IMR-90 (cell line): ENCODE measurements at regions not wholly inside any gene's neighbourhood (a gene's known extent, or its start where the extent isn't known, plus 50 kb on each side); places are given as distances from the start of the nearest gene placed in this dataset.

Source experiments
- ATAC-seq: fragments of 200-7000 bp; cut with Tn5 transposase; 2 replicates; pipeline ENCODE4 v1.9.1; 2020; ENCODE audit warnings: low read depth, mild to moderate bottlenecking, moderate library complexity
- BruUV-seq: library from RNA; stranded (reverse); fragments of 400-500 nt; replicated peaks from 2 replicates; lab custom pipeline; 2021; lab: Mats Ljungman, UMichigan
- CTCF ChIA-PET: fragments of 300-600 bp; formaldehyde crosslinking; extraction: SDS; loops from one replicate; lab custom pipeline; 2021; ENCODE audit warnings: antibody characterized with exemption; lab: Yijun Ruan, JAX
- POLR2A ChIA-PET: fragments of 300-600 bp; sonication (Branson Sonifier 250); formaldehyde crosslinking; loops from one replicate; lab custom pipeline; 2022; ENCODE audit warnings: antibody characterized with exemption; ENCODE audit not compliant: unreplicated experiment; lab: Charles Lee
- DNase-seq: peaks from one replicate; pipeline ENCODE4 v3.0.0; 2013
- H2AFZ ChIP-seq: replicated peaks from 2 replicates; pipeline ENCODE3; 2013; ENCODE audit warnings: low read length, mild to moderate bottlenecking; ENCODE audit not compliant: poor library complexity
- H2AK5ac ChIP-seq: 2 replicates; pipeline ENCODE4 v1.6.1; 2013; ENCODE audit warnings: low read depth, low read length, inconsistent platforms
- H2AK9ac ChIP-seq: replicated peaks from 2 replicates; pipeline ENCODE3; 2013; ENCODE audit warnings: mild to moderate bottlenecking, low read depth, low read length, moderate library complexity; ENCODE audit not compliant: poor library complexity
- H2BK120ac ChIP-seq: 2 replicates; pipeline ENCODE4 v1.6.1; 2013; ENCODE audit warnings: low read depth, low read length, inconsistent platforms
- H2BK15ac ChIP-seq: 3 replicates; pipeline ENCODE4 v1.6.1; 2013; ENCODE audit warnings: low read depth, low read length, inconsistent platforms
- H2BK20ac ChIP-seq: 2 replicates; pipeline ENCODE4 v1.6.1; 2013; ENCODE audit warnings: low read depth, mild to moderate bottlenecking, inconsistent platforms, low read length, moderate library complexity
- H2BK5ac ChIP-seq: 2 replicates; pipeline ENCODE4 v1.6.1; 2013; ENCODE audit warnings: mild to moderate bottlenecking, low read depth, low read length, inconsistent platforms; ENCODE audit not compliant: poor library complexity, severe bottlenecking
- H3K14ac ChIP-seq: replicated peaks from 2 replicates; pipeline ENCODE4 v1.6.1; 2013; ENCODE audit warnings: low read depth, low read length, inconsistent platforms
- H3K18ac ChIP-seq: 2 replicates; pipeline ENCODE4 v1.6.1; 2013; ENCODE audit warnings: low read depth, low read length, control low read depth
- H3K23ac ChIP-seq: 2 replicates; pipeline ENCODE4 v1.6.1; 2013; ENCODE audit warnings: low read depth, low read length, inconsistent platforms
- H3K27ac ChIP-seq: 2 replicates; pipeline ENCODE4 v1.5.1; 2013; ENCODE audit warnings: mild to moderate bottlenecking, control low read depth, low read length; ENCODE audit not compliant: insufficient read depth
- H3K27me3 ChIP-seq: 2 replicates; pipeline ENCODE4 v1.6.1; 2013; ENCODE audit warnings: low read length; ENCODE audit not compliant: control insufficient read depth, insufficient read depth
- H3K36me3 ChIP-seq: 2 replicates; pipeline ENCODE4 v1.6.1; 2013; ENCODE audit warnings: low read length, mixed read lengths; ENCODE audit not compliant: control insufficient read depth, insufficient read depth
- H3K4ac ChIP-seq: 2 replicates; pipeline ENCODE4 v1.6.1; 2013; ENCODE audit warnings: low read depth, low read length, inconsistent platforms
- H3K4me1 ChIP-seq: 2 replicates; pipeline ENCODE4 v1.6.1; 2013; ENCODE audit warnings: low read length, mixed read lengths; ENCODE audit not compliant: control insufficient read depth, insufficient read depth
- H3K4me2 ChIP-seq: 2 replicates; pipeline ENCODE4 v1.6.1; 2013; ENCODE audit warnings: low read depth, mild to moderate bottlenecking, control low read depth, low read length, moderate library complexity
- H3K4me3 ChIP-seq: 2 replicates; pipeline ENCODE4 v1.5.1; 2013; ENCODE audit warnings: low read depth, mild to moderate bottlenecking, control low read depth, low read length, moderate library complexity; ENCODE audit not compliant: insufficient read depth
- H3K56ac ChIP-seq: 2 replicates; pipeline ENCODE4 v1.6.1; 2013; ENCODE audit warnings: low read length, inconsistent platforms; ENCODE audit not compliant: insufficient read depth; ENCODE audit errors: extremely low read depth
- H3K79me1 ChIP-seq, 2 experiments: 2 replicates each; pipeline ENCODE4 v1.6.1; 2013; ENCODE audit warnings: low read length in 2 of 2, inconsistent platforms in 1 of 2, low read depth in 1 of 2
- H3K9ac ChIP-seq: 2 replicates; pipeline ENCODE4 v1.6.1; 2013; ENCODE audit warnings: low read depth, low read length, control low read depth
- H3K9me1 ChIP-seq: 2 replicates; pipeline ENCODE4 v1.6.1; 2013; ENCODE audit warnings: low read length, inconsistent platforms; ENCODE audit not compliant: insufficient read depth
- H3K9me3 ChIP-seq: 2 replicates; pipeline ENCODE4 v1.6.1; 2013; ENCODE audit warnings: low read length; ENCODE audit not compliant: control insufficient read depth, insufficient read depth
- H4K20me1 ChIP-seq: 2 replicates; pipeline ENCODE4 v1.6.1; 2013; ENCODE audit warnings: low read length, inconsistent platforms; ENCODE audit not compliant: insufficient read depth
- H4K5ac ChIP-seq: 2 replicates; pipeline ENCODE4 v1.6.1; 2013; ENCODE audit warnings: mild to moderate bottlenecking, low read depth, low read length, control low read depth
- H4K8ac ChIP-seq, 2 experiments: 2 replicates each; pipeline ENCODE4 v1.6.1; 2013; ENCODE audit warnings: low read depth in 2 of 2, low read length in 2 of 2, control low read depth in 1 of 2, inconsistent platforms in 1 of 2
- H4K91ac ChIP-seq: 2 replicates; pipeline ENCODE4 v1.6.1; 2013; ENCODE audit warnings: low read depth, low read length, inconsistent platforms; ENCODE audit not compliant: insufficient read depth
- BHLHE40 ChIP-seq: fragments of 150-350 bp; IDR thresholded peaks from 2 replicates; pipeline ENCODE4 v1.6.1; 2016; ENCODE audit warnings: mild to moderate bottlenecking, low read depth, low read length
- CEBPB ChIP-seq: IDR thresholded peaks from 2 replicates; pipeline ENCODE4 v1.6.1; 2012; ENCODE audit warnings: low read depth, low read length, improper control_type of control experiment
- CHD1 ChIP-seq: IDR thresholded peaks from 2 replicates; pipeline ENCODE4 v1.6.1; 2012; ENCODE audit warnings: low read depth, low read length, improper control_type of control experiment
- CTCF ChIP-seq: conservative IDR thresholded peaks from 2 replicates; pipeline ENCODE4 v1.5.1; 2012; ENCODE audit warnings: mild to moderate bottlenecking, low read depth, low read length, improper control_type of control experiment
- ELK1 ChIP-seq: fragments of 150-350 bp; IDR thresholded peaks from 2 replicates; pipeline ENCODE4 v1.6.1; 2016; ENCODE audit warnings: low read depth, mild to moderate bottlenecking, low read length, moderate library complexity, borderline replicate concordance
- FOS ChIP-seq: fragments of 150-350 bp; IDR thresholded peaks from 2 replicates; pipeline ENCODE4 v1.6.1; 2016; ENCODE audit warnings: low read depth, low read length
- MAFK ChIP-seq: IDR thresholded peaks from 2 replicates; pipeline ENCODE4 v1.6.1; 2012; ENCODE audit warnings: low read depth, low read length, improper control_type of control experiment
- MAZ ChIP-seq: IDR thresholded peaks from 2 replicates; pipeline ENCODE4 v1.6.1; 2012; ENCODE audit warnings: low read depth, mild to moderate bottlenecking, low read length, improper control_type of control experiment, moderate library complexity, borderline replicate concordance
- MXI1 ChIP-seq: IDR thresholded peaks from 2 replicates; pipeline ENCODE4 v1.6.1; 2012; ENCODE audit warnings: low read depth, mild to moderate bottlenecking, low read length, moderate library complexity, borderline replicate concordance
- NFE2L2 ChIP-seq: fragments of 150-350 bp; IDR thresholded peaks from 2 replicates; pipeline ENCODE4 v1.6.1; 2016; ENCODE audit warnings: low read depth, mild to moderate bottlenecking, low read length
- POLR2A ChIP-seq: IDR thresholded peaks from 2 replicates; pipeline ENCODE4 v1.6.1; 2012; ENCODE audit warnings: mild to moderate bottlenecking, low read depth, low read length
- RAD21 ChIP-seq: IDR thresholded peaks from 2 replicates; pipeline ENCODE4 v1.6.1; 2012; ENCODE audit warnings: low read length, improper control_type of control experiment
- RCOR1 ChIP-seq: IDR thresholded peaks from 2 replicates; pipeline ENCODE4 v1.6.1; 2012; ENCODE audit warnings: mild to moderate bottlenecking, low read length, improper control_type of control experiment; ENCODE audit not compliant: insufficient replicate concordance
- RFX5 ChIP-seq: IDR thresholded peaks from 2 replicates; pipeline ENCODE4 v1.8.0; 2012; ENCODE audit warnings: low read depth, mild to moderate bottlenecking, low read length, moderate library complexity
- SMC3 ChIP-seq: fragments of 150-350 bp; IDR thresholded peaks from 2 replicates; pipeline ENCODE4 v1.6.1; 2016; ENCODE audit warnings: low read depth, mild to moderate bottlenecking, antibody characterized with exemption, low read length, moderate library complexity
- USF2 ChIP-seq: fragments of 150-350 bp; IDR thresholded peaks from 2 replicates; pipeline ENCODE4 v1.6.1; 2017; ENCODE audit warnings: mild to moderate bottlenecking, antibody characterized with exemption, low read length, low read depth
- dilution Hi-C: fragments of 300-500 bp; cut with HindIII; formaldehyde crosslinking; loops from one replicate; pipeline ENCODE4 v1.14.3; 2018; ENCODE audit warnings: low sequenced_read_pairs; ENCODE audit not compliant: unreplicated experiment
- in situ Hi-C: fragments of 300-500 bp; cut with MboI; formaldehyde crosslinking; loops from 3 replicates; pipeline ENCODE4 v1.14.3; 2019; ENCODE audit warnings: low sequenced_read_pairs, inconsistent platforms, mixed read lengths
- intact Hi-C: fragments of 100-400 bp; cut with micrococcal nuclease; formaldehyde crosslinking; loops from 2 replicates; pipeline ENCODE4 v1.10.0; 2022

- Histone ChIP-seq H2BK5ac (peak overlapping the region; percentile 89), H3K9ac (peak overlapping the region; percentile 47; the same call in 1 of the 2 replicates), H2AK9ac (no peak overlapping the region), H4K20me1 (no peaks in the 10 kb centered on the region), H4K5ac (peak overlapping the region; percentile 87), H3K4me2 (peak overlapping the region; percentile 85), H3K4ac (peak overlapping the region; percentile 74), H3K18ac (peak overlapping the region; percentile 96), H3K79me1 (peaks cover 0 to 5% of the 10 kb centered on the region in 2 experiments; a peak in 2 of 4 replicates), H2AK5ac (no peak overlapping the region), H3K4me1 (peaks cover 21% of the 10 kb centered on the region), H3K36me3 (no peaks in the 10 kb centered on the region), H2AFZ (no peak overlapping the region), H3K14ac (peak overlapping the region; percentile 48; the same call in 1 of the 2 replicates), H3K27ac (peak overlapping the region; percentile 100; the same call in 1 of the 2 replicates), H3K23ac (peak overlapping the region; percentile 20; the same call in 1 of the 2 replicates), H3K56ac (no peak overlapping the region), H4K91ac (peak overlapping the region; percentile 61; the same call in 1 of the 2 replicates), H2BK20ac (peak overlapping the region; percentile 58; the same call in 1 of the 2 replicates), H2BK15ac (no peak overlapping the region), H3K9me1 (peaks cover 7% of the 10 kb centered on the region), H3K9me3 (no peaks in the 10 kb centered on the region), H2BK120ac (peak overlapping the region; percentile 77), H3K27me3 (no peaks in the 10 kb centered on the region), H4K8ac (peak overlapping the region; percentile 3 to 57; a peak in 3 of 4 replicates), H3K4me3 (no peak overlapping the region)
- POLR2A ChIA-PET, result interaction anchor here (0.9 kb wide), 1 partner anchor 13 kb away, joined by 3 read pairs; no protein-coding TSS in a partner anchor
- peak; percentile 78 for ATAC-seq
- CTCF ChIA-PET, result interaction anchor here (0.7 kb wide), 1 partner anchor 125 kb away, joined by 3 read pairs; no protein-coding TSS in a partner anchor
- dilution Hi-C loops, result no loop called here
- no TSS peak for BruUV-seq
- no peak for TF ChIP-seq RCOR1
- no peak for TF ChIP-seq ELK1
- TF ChIP-seq RAD21, result no peak
- TF ChIP-seq SMC3, result no peak
- no peak for TF ChIP-seq NFE2L2
- no peak for TF ChIP-seq BHLHE40
- TF ChIP-seq FOS, result no peak
- TF ChIP-seq USF2, result no peak
- TF ChIP-seq RFX5, result no peak
- TF ChIP-seq CHD1, result no peak
- no peak for TF ChIP-seq POLR2A
- TF ChIP-seq CEBPB, result no peak
- no peak for TF ChIP-seq MAZ
- no peak for TF ChIP-seq MXI1
- no peak for TF ChIP-seq CTCF
- no peak for TF ChIP-seq MAFK
- intact Hi-C loops, result loop anchor here (5.0 kb wide), 2 partner anchors 197 to 923 kb away; partner anchors contain the start of gene COL12A1
- DNase-seq, result peak; percentile 68
- in situ Hi-C loops, result no loop called here
These were observed 588.3 kb downstream of the CD109 start for GRCh38 chr6:74284284-74284683.
